Head of caudate nucleus (tissue), 42 donors: ENCODE measurements at regions not wholly inside any gene's neighbourhood (a gene's known extent, or its start where the extent isn't known, plus 50 kb on each side); places are given as distances from the start of the nearest gene placed in this dataset.
"Not testable (repeated sequence)": the region's sequence is repeated elsewhere in the genome, so short reads cannot be mapped to it uniquely, and the experiment has no call there.

ENCODE experiments used
- DNase-seq, 42 donors: peaks; one replicate each; pipeline versions ENCODE4 v3.0.0 to v3.0.0-alpha.2; 2020 to 2021; ENCODE audit warnings: mixed read lengths in 7 of 42
- intact Hi-C: fragments of 100-400 bp; cut with DNase I; formaldehyde crosslinking; loops from one replicate; pipeline ENCODE4 v1.15.0; 2022

GRCh38 chr2:130252880-130253645, 54.8 kb upstream of the TUBA3E start:
- DNase-seq = peak in 5 of 42 donors; percentile 19 to 48 (median 36)
- intact Hi-C loops = no loop called here

- DNase-seq = peak in 1 of 42 donors; percentile 20
- intact Hi-C loops = no loop called here
These were observed 53.8 kb upstream of the TUBA3E start for GRCh38 chr2:130251873-130252620.

DNA sequence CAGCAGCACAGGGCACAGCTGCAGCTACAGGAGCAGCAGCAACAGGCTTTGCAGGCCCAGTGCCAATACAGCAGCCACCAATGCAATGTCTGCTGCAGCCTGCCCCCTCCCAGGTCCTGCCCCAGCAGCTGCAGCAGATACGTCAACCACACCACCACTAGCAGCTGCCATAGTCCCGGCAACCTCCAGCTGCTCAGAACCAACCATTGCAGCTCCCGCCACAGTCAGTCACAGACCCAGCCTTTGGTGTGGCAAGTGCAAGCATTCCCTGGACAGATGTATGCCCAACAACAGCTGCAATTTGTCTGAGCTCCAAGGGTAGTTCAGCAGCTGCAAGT, 53.3 kb upstream of the TUBA3E start:
- intact Hi-C loops = no loop called here
- DNase-seq = peak in 1 of 42 donors; percentile 18

DNA sequence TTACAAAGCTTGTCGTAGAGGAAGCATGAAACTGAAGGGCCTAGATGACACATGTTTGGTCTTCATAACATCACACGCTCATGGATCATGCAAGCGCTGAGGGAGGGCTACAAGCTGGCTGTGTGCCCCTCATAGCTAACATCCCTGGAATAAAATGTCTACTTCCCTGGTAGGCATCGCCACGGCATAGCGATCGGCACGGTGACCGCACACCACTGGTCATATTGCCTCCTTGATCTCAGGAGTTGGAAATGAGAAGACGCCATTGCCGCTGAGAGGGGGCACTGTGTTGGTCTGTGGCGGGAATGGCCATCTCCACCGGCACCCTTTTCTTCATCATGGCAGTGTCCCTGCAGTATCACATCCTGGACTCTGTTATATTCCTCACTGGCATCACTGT, 50.1 kb upstream of the TUBA3E start:
- intact Hi-C loops, DNase-seq: not testable (repeated sequence)
